GM23248 (cell line): ENCODE measurements at regions not wholly inside any gene's neighbourhood (a gene's known extent, or its start where the extent isn't known, plus 50 kb on each side); places are given as distances from the start of the nearest gene placed in this dataset.

Source experiments
- EZH2 ChIP-seq: fragments of 200-600 bp; sonication (generic); IDR thresholded peaks from 2 replicates; pipeline ENCODE4 v1.6.1; 2018; ENCODE audit warnings: antibody characterized with exemption, mild to moderate bottlenecking; ENCODE audit not compliant: insufficient read depth, poor library complexity, severe bottlenecking
- EZH2phosphoT487 ChIP-seq: fragments of 200-600 bp; sonication (generic); IDR thresholded peaks from 2 replicates; pipeline ENCODE4 v1.6.1; 2018; ENCODE audit warnings: antibody characterized with exemption, moderate library complexity, mild to moderate bottlenecking, low read depth; ENCODE audit not compliant: insufficient read depth

- no peak for TF ChIP-seq EZH2phosphoT487
- no peak for TF ChIP-seq EZH2
These were observed 616.4 kb downstream of the TAFA4 start for GRCh38 chr3:68315964-68316363.
